Calu3 (cell line): ENCODE measurements at regions not wholly inside any gene's neighbourhood (a gene's known extent, or its start where the extent isn't known, plus 50 kb on each side); places are given as distances from the start of the nearest gene placed in this dataset.

Experiments used
- BruUV-seq: library from RNA; stranded (reverse); fragments of 400-500 nt; replicated peaks from 2 replicates; lab custom pipeline; 2021; lab: Mats Ljungman, UMichigan
- CTCF ChIA-PET: fragments of 300-600 bp; sonication (Branson Sonifier 250); formaldehyde crosslinking; loops from one replicate; lab custom pipeline; 2022; ENCODE audit warnings: antibody characterized with exemption; lab: Charles Lee
- DNase-seq: peaks from one replicate; pipeline ENCODE4 v3.0.0; 2022
- H3K27ac Mint-ChIP-seq: one replicate; pipeline ENCODE4 v1.8.0; 2022; ENCODE audit warnings: mixed read lengths; ENCODE audit not compliant: unreplicated experiment
- H3K27me3 Mint-ChIP-seq: one replicate; pipeline ENCODE4 v1.8.0; 2022; ENCODE audit warnings: mixed read lengths; ENCODE audit not compliant: unreplicated experiment
- H3K36me3 Mint-ChIP-seq: one replicate; pipeline ENCODE4 v1.8.0; 2022; ENCODE audit warnings: mild to moderate bottlenecking, moderate library complexity, mixed read lengths; ENCODE audit not compliant: insufficient read depth, unreplicated experiment
- H3K4me1 Mint-ChIP-seq: one replicate; pipeline ENCODE4 v1.8.0; 2022; ENCODE audit warnings: mild to moderate bottlenecking, low read depth, mixed read lengths; ENCODE audit not compliant: unreplicated experiment
- H3K4me3 Mint-ChIP-seq: one replicate; pipeline ENCODE4 v1.8.0; 2022; ENCODE audit warnings: mild to moderate bottlenecking, low read depth, moderate library complexity, mixed read lengths; ENCODE audit not compliant: unreplicated experiment
- H3K9me3 Mint-ChIP-seq: one replicate; pipeline ENCODE4 v1.8.0; 2022; ENCODE audit warnings: low read depth, mixed read lengths; ENCODE audit not compliant: unreplicated experiment
- intact Hi-C: fragments of 100-400 bp; cut with micrococcal nuclease; formaldehyde crosslinking; loops from one replicate; pipeline ENCODE4 v1.10.0; 2022; ENCODE audit not compliant: unreplicated experiment
- TF ChIP-seq, protein P1 (sequence below): fragments of 200-600 bp; IDR thresholded peaks from one replicate; pipeline ENCODE4 v1.8.0; 2022; ENCODE audit warnings: antibody characterized with exemption; ENCODE audit not compliant: unreplicated experiment

DNA sequence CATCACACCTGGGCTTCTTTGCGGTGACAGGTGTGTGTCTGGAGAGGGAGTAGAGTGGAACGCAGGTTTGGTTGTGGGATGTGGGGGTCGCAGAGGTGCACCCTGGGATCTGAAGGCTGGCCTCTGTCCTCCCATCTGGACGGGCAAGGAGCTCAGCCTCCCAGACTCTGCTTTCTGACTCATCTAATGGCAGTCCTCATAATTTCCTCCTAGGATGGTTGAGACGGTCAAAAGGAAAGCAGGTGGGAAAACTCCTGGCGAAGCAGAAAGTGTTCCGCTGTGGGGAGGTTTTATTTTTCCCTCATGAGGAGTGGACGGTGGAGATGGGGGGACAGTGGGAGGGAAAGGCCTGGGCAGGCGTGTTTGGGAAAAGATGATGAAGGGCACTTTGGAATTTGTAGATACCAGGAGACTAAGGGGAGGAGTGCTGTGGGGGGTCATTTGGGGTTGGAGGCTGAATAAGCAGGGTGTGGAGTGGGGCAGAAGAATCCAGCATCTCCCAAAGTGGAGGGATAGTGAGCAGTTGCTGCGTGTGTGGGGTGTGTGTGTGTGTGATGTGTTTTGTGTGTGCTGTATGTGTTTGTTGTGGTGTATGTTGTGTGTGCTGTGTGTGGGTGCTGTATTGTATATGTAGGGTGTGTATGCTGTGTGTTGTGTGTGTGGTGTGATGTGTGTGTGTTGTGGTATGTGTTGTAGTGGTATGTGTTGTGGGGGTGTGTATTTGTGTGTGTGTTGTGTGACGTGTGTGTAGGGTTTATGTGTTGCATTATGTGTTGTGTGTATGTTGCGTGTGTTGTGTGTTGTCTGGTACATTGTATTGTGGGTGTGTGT is 97.2 kb upstream of the PODXL start:
- intact Hi-C loops, result loop anchor here (1.0 kb wide), 1 partner anchor 145 kb away; no protein-coding TSS in a partner anchor
- peaks cover 9% of the 10 kb centered on the region for H3K27me3 Mint-ChIP-seq
- no peaks in the 10 kb centered on the region for H3K9me3 Mint-ChIP-seq
- H3K27ac Mint-ChIP-seq, result peak overlapping the region; percentile 3
- TF ChIP-seq, protein P1, sequence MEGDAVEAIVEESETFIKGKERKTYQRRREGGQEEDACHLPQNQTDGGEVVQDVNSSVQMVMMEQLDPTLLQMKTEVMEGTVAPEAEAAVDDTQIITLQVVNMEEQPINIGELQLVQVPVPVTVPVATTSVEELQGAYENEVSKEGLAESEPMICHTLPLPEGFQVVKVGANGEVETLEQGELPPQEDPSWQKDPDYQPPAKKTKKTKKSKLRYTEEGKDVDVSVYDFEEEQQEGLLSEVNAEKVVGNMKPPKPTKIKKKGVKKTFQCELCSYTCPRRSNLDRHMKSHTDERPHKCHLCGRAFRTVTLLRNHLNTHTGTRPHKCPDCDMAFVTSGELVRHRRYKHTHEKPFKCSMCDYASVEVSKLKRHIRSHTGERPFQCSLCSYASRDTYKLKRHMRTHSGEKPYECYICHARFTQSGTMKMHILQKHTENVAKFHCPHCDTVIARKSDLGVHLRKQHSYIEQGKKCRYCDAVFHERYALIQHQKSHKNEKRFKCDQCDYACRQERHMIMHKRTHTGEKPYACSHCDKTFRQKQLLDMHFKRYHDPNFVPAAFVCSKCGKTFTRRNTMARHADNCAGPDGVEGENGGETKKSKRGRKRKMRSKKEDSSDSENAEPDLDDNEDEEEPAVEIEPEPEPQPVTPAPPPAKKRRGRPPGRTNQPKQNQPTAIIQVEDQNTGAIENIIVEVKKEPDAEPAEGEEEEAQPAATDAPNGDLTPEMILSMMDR, result no peak
- no TSS peak for BruUV-seq
- H3K4me3 Mint-ChIP-seq, result no peak overlapping the region
- CTCF ChIA-PET, result interaction anchor here (1.4 kb wide), 1 partner anchor 145 kb away, joined by 4 read pairs; no protein-coding TSS in a partner anchor
- H3K4me1 Mint-ChIP-seq, result peaks cover 17% of the 10 kb centered on the region
- DNase-seq, result no peak
- no peaks in the 10 kb centered on the region for H3K36me3 Mint-ChIP-seq

DNA sequence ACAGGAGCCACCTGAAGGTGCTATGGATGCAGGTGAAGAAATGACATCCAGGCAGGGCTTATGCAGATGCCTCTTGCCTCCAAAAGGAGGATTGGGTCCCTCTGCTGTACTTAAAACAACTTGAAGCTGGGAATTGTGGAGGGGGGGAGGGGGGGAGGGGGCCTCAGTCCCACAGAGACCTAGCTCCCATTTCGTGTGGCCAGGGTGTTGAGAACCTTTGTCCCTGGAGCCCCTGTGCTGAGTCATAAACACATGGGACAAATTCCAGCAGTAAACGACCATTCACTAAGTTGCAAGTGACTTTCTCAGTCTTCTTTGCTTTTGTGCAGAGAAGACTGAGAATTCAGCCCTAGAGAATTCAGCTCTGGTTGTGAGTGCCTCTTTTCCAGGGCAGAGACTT is 96.5 kb upstream of the PODXL start:
- Mint-ChIP-seq H3K4me3 (no peak overlapping the region), H3K9me3 (no peaks in the 10 kb centered on the region), H3K4me1 (peaks cover 17% of the 10 kb centered on the region), H3K27me3 (peaks cover 16% of the 10 kb centered on the region), H3K27ac (no peak overlapping the region), H3K36me3 (no peaks in the 10 kb centered on the region)
- CTCF ChIA-PET, result interaction anchor here (1.4 kb wide), 1 partner anchor 144 kb away, joined by 4 read pairs; no protein-coding TSS in a partner anchor
- no peak for DNase-seq
- intact Hi-C loops, result no loop called here
- TF ChIP-seq, protein P1, result no peak
- no TSS peak for BruUV-seq

DNA sequence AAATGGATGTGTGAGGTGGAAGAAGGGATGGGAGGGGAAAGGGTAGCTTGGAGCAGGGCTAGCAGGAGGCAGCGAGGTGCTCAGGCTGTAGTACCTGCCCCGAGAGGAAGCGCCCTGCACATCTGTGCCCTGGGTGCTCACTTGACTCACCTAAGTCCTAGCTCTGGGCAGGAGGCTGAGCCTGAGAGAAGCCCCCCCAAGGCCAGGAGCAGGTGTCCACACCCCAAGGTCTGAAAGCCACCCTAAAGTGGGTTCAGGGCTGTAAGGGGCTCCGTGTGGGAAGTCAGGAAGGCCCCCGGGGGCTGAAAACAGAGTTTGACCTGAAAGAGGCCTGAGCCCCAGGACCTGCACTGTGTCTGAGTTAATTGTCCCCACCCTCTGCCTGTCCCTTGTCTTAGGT is 95.8 kb upstream of the PODXL start:
- H3K9me3 Mint-ChIP-seq, result no peaks in the 10 kb centered on the region
- H3K36me3 Mint-ChIP-seq, result no peaks in the 10 kb centered on the region
- DNase-seq, result no peak
- H3K27ac Mint-ChIP-seq, result no peak overlapping the region
- H3K4me3 Mint-ChIP-seq, result no peak overlapping the region
- peaks cover 17% of the 10 kb centered on the region for H3K4me1 Mint-ChIP-seq
- CTCF ChIA-PET, result no interaction called here
- H3K27me3 Mint-ChIP-seq, result peaks cover 23% of the 10 kb centered on the region
- TF ChIP-seq, protein P1, result no peak
- intact Hi-C loops, result no loop called here
- BruUV-seq, result no TSS peak

DNA sequence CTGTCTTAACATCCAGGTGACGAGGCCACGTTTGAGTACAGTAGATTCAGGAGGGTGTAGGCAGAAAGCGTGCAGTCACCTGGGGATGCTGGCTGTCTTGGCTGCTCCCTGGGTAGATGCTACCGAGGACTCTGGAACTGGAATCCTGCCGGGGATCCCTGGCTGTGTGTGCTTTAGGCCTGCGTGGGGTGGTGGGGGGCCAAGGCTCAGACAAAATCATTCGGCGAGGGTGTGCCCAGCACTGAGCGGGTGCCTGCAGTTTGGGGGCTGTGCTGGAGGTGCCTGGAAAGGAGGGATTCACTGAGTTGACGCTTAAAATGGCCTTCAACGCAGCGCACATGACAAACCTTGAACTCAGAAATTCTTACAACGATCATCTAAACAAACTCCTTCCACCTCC is 93.5 kb upstream of the PODXL start:
- TF ChIP-seq, protein P1, result no peak
- Mint-ChIP-seq H3K36me3 (no peaks in the 10 kb centered on the region), H3K4me1 (peaks cover 17% of the 10 kb centered on the region), H3K9me3 (no peaks in the 10 kb centered on the region), H3K27me3 (peaks cover 29% of the 10 kb centered on the region), H3K4me3 (no peak overlapping the region), H3K27ac (no peak overlapping the region)
- no peak for DNase-seq
- BruUV-seq, result no TSS peak
- intact Hi-C loops, result no loop called here
- CTCF ChIA-PET, result no interaction called here
